Cardiac fibroblast (primary cell): ENCODE measurements at regions not wholly inside any gene's neighbourhood (a gene's known extent, or its start where the extent isn't known, plus 50 kb on each side); places are given as distances from the start of the nearest gene placed in this dataset.

Experiments
- DNase-seq, 2 donors: peaks; one replicate each; pipeline versions ENCODE4 v3.0.0 to v3.0.0-alpha.2; 2010; ENCODE audit warnings: low read depth in 2 of 2
- H3K4me3 ChIP-seq, 2 donors: replicated peaks in 1 of 2; 1 replicate in 1 of 2; 2 replicates in 1 of 2; pipeline ENCODE4 v1.5.1; 2011; ENCODE audit warnings: low read depth in 2 of 2, low read length in 2 of 2, mild to moderate bottlenecking in 2 of 2, moderate library complexity in 1 of 2
- CTCF ChIP-seq: IDR thresholded peaks from one replicate; pipeline ENCODE4 v1.5.1; 2011; ENCODE audit warnings: low read depth, mild to moderate bottlenecking, low read length, inconsistent platforms

GRCh38 chr1:228882771-228883450 is 147.6 kb downstream of the RHOU start:
- H3K4me3 ChIP-seq = no peak overlapping the region
- DNase-seq = no peak
- no peak for TF ChIP-seq CTCF

- no peak for TF ChIP-seq CTCF
- H3K4me3 ChIP-seq = no peak overlapping the region
- no peak for DNase-seq
Measured at GRCh38 chr1:228883535-228883934, 148.3 kb downstream of the RHOU start.

- TF ChIP-seq CTCF = no peak
- no peak for DNase-seq
- no peak overlapping the region for H3K4me3 ChIP-seq
Measured at GRCh38 chr1:228884196-228884595, 148.9 kb downstream of the RHOU start.

- H3K4me3 ChIP-seq = no peak overlapping the region
- TF ChIP-seq CTCF = no peak
- DNase-seq = peak in 1 of 2 donors; percentile 20
Measured at GRCh38 chr1:228884615-228885566, 149.6 kb downstream of the RHOU start.

- no peak overlapping the region for H3K4me3 ChIP-seq
- no peak for TF ChIP-seq CTCF
- no peak for DNase-seq
Measured at GRCh38 chr1:228885845-228886244, 150.6 kb downstream of the RHOU start.

GRCh38 chr1:228887101-228887500 is 151.8 kb downstream of the RHOU start:
- TF ChIP-seq CTCF = no peak
- DNase-seq = no peak
- H3K4me3 ChIP-seq = no peak overlapping the region
